HEK293 (cell line): ENCODE measurements at regions not wholly inside any gene's neighbourhood (a gene's known extent, or its start where the extent isn't known, plus 50 kb on each side); places are given as distances from the start of the nearest gene placed in this dataset.

Experiments used
- CTCF ChIA-PET: fragments of 350-600 bp; formaldehyde crosslinking; extraction: SDS; loops from one replicate; lab custom pipeline; 2021; ENCODE audit warnings: antibody characterized with exemption; lab: Yijun Ruan, JAX
- POLR2A ChIA-PET: fragments of 300-600 bp; formaldehyde crosslinking; extraction: SDS; loops from one replicate; lab custom pipeline; 2020; ENCODE audit warnings: antibody characterized with exemption, inconsistent platforms; lab: Yijun Ruan, JAX
- H3K27ac ChIP-seq: fragments of 200-500 bp; sonication (Bioruptor generic); 2 replicates; pipeline ENCODE4 v1.5.1; 2014; ENCODE audit warnings: low read depth, low read length, control low read depth, inconsistent platforms; ENCODE audit errors: extremely low read depth
- H3K36me3 ChIP-seq, 2 experiments: fragments of 200-500 bp in 1 of 2; sonication (Bioruptor generic) in 1 of 2; 1 replicate in 1 of 2; 2 replicates in 1 of 2; pipeline ENCODE4 v1.5.1; 2014 to 2017; ENCODE audit warnings: inconsistent platforms in 2 of 2, low read length in 2 of 2; ENCODE audit not compliant: control insufficient read depth in 2 of 2, insufficient read depth in 1 of 2
- H3K4me1 ChIP-seq: fragments of 200-500 bp; sonication (Bioruptor generic); 2 replicates; pipeline ENCODE4 v1.5.1; 2014; ENCODE audit warnings: mild to moderate bottlenecking, low read length, inconsistent platforms; ENCODE audit not compliant: control insufficient read depth, insufficient read depth
- H3K4me3 ChIP-seq: 2 replicates; pipeline ENCODE4 v1.5.1; 2011; ENCODE audit warnings: low read depth, mild to moderate bottlenecking, control low read depth, low read length, moderate library complexity
- H3K9me3 ChIP-seq: fragments of 200-500 bp; sonication (Bioruptor generic); 2 replicates; pipeline ENCODE4 v1.5.1; 2014; ENCODE audit warnings: low read depth, low read length, inconsistent platforms; ENCODE audit not compliant: control insufficient read depth, insufficient read depth
- BCL11A ChIP-seq: fragments of 450-650 bp; formaldehyde crosslinking; IDR thresholded peaks from 2 replicates; pipeline ENCODE4 v1.5.1; 2016; ENCODE audit warnings: low read depth, missing biosample characterization, missing genetic modification characterization
- KLF17 ChIP-seq: fragments of 450-650 bp; formaldehyde crosslinking; IDR thresholded peaks from 2 replicates; pipeline ENCODE4 v1.5.1; 2016; ENCODE audit warnings: missing biosample characterization, missing genetic modification characterization
- REPIN1 ChIP-seq: fragments of 450-650 bp; formaldehyde crosslinking; IDR thresholded peaks from 2 replicates; pipeline ENCODE4 v1.5.1; 2017; ENCODE audit warnings: missing biosample characterization, missing genetic modification characterization, low read depth
- SCRT2 ChIP-seq: fragments of 450-650 bp; formaldehyde crosslinking; IDR thresholded peaks from 2 replicates; pipeline ENCODE4 v1.5.1; 2016; ENCODE audit warnings: missing biosample characterization, missing genetic modification characterization
- SP2 ChIP-seq: fragments of 450-650 bp; formaldehyde crosslinking; IDR thresholded peaks from 2 replicates; pipeline ENCODE4 v1.5.1; 2016; ENCODE audit warnings: missing biosample characterization, missing genetic modification characterization
- SP3 ChIP-seq: fragments of 450-650 bp; formaldehyde crosslinking; IDR thresholded peaks from 2 replicates; pipeline ENCODE4 v1.5.1; 2016; ENCODE audit warnings: missing biosample characterization, missing genetic modification characterization
- ZFHX2 ChIP-seq: fragments of 450-650 bp; formaldehyde crosslinking; conservative IDR thresholded peaks from 2 replicates; pipeline ENCODE4 v1.5.1; 2016; ENCODE audit warnings: missing biosample characterization, missing genetic modification characterization
- ZNF132 ChIP-seq: fragments of 450-650 bp; formaldehyde crosslinking; IDR thresholded peaks from 2 replicates; pipeline ENCODE4 v1.5.1; 2017; ENCODE audit warnings: missing biosample characterization, missing genetic modification characterization, borderline replicate concordance
- ZNF157 ChIP-seq: fragments of 450-650 bp; formaldehyde crosslinking; IDR thresholded peaks from 2 replicates; pipeline ENCODE4 v1.5.1; 2016; ENCODE audit warnings: missing biosample characterization, missing genetic modification characterization
- ZNF16 ChIP-seq: fragments of 450-650 bp; formaldehyde crosslinking; IDR thresholded peaks from 2 replicates; pipeline ENCODE4 v1.5.1; 2016; ENCODE audit warnings: low read depth, missing biosample characterization, missing genetic modification characterization
- ZNF184 ChIP-seq: fragments of 450-650 bp; IDR thresholded peaks from 2 replicates; pipeline ENCODE4 v1.5.1; 2018; ENCODE audit warnings: missing biosample characterization, mild to moderate bottlenecking, missing genetic modification characterization
- ZNF266 ChIP-seq: fragments of 450-650 bp; formaldehyde crosslinking; IDR thresholded peaks from 2 replicates; pipeline ENCODE4 v1.5.1; 2016; ENCODE audit warnings: missing biosample characterization, missing genetic modification characterization, low read depth
- ZNF433 ChIP-seq: fragments of 450-650 bp; formaldehyde crosslinking; IDR thresholded peaks from 2 replicates; pipeline ENCODE4 v1.5.1; 2016; ENCODE audit warnings: missing biosample characterization, missing genetic modification characterization, low read depth
- ZNF48 ChIP-seq: fragments of 450-650 bp; formaldehyde crosslinking; IDR thresholded peaks from 2 replicates; pipeline ENCODE4 v1.5.1; 2016; ENCODE audit warnings: missing biosample characterization, missing genetic modification characterization
- ZNF518A ChIP-seq: fragments of 450-650 bp; formaldehyde crosslinking; conservative IDR thresholded peaks from 2 replicates; pipeline ENCODE4 v1.5.1; 2016; ENCODE audit warnings: low read depth, missing biosample characterization, missing genetic modification characterization
- ZNF571 ChIP-seq: fragments of 450-650 bp; formaldehyde crosslinking; IDR thresholded peaks from 2 replicates; pipeline ENCODE4 v1.5.0; 2017; ENCODE audit warnings: missing biosample characterization, missing genetic modification characterization
- ZNF654 ChIP-seq: fragments of 450-650 bp; formaldehyde crosslinking; IDR thresholded peaks from 2 replicates; pipeline ENCODE4 v1.5.1; 2016; ENCODE audit warnings: low read depth, missing biosample characterization, missing genetic modification characterization
- ZNF777 ChIP-seq: fragments of 450-650 bp; formaldehyde crosslinking; IDR thresholded peaks from 2 replicates; pipeline ENCODE4 v1.5.1; 2017; ENCODE audit warnings: missing biosample characterization, missing genetic modification characterization, borderline replicate concordance
- ZXDB ChIP-seq: fragments of 450-650 bp; formaldehyde crosslinking; IDR thresholded peaks from 2 replicates; pipeline ENCODE4 v1.5.1; 2016; ENCODE audit warnings: missing biosample characterization, missing genetic modification characterization
- TF ChIP-seq, protein P1 (sequence below): fragments of 450-650 bp; formaldehyde crosslinking; IDR thresholded peaks from 2 replicates; pipeline ENCODE4 v1.5.1; 2016; ENCODE audit warnings: missing biosample characterization, missing genetic modification characterization
- TF ChIP-seq, protein P2 (sequence below): fragments of 450-650 bp; formaldehyde crosslinking; IDR thresholded peaks from 2 replicates; pipeline ENCODE4 v1.5.1; 2016; ENCODE audit warnings: missing biosample characterization, missing genetic modification characterization

GRCh38 chr3:106687905-106688304 lies 689.3 kb upstream of the CCDC54 start (continued):
- TF ChIP-seq ZNF518A (tag by site-specific recombination) (no peak), ZNF184 (tag by site-specific recombination) (no peak)

DNA sequence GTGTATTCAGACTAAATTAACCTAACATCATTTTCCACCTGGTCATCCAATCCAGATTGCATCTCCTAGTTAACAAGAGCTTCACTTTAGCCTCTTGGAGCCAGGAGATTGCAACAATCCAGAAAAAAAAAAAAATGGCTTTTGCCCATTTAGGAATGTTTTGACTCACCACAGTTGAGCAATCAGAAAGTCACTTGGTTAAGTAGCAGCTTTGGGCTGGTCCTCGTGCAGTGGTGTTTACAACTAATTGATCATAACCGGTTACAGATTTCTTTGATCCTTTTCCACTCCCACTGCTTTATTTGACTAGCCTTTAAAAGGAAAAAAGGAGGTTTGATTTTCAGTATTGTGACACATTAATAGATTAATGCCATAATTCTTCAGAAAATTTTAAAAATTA lies 688.8 kb upstream of the CCDC54 start:
- no peaks in the 10 kb centered on the region for H3K4me1 ChIP-seq
- no peak overlapping the region for H3K27ac ChIP-seq
- no peaks in the 10 kb centered on the region for H3K36me3 ChIP-seq
- ChIA-PET CTCF (interaction anchor here (0.6 kb wide), 1 partner anchor 320 kb away, joined by 3 read pairs; no protein-coding TSS in a partner anchor), POLR2A (no interaction called here)
- H3K9me3 ChIP-seq: no peaks in the 10 kb centered on the region
- H3K4me3 ChIP-seq: no peak overlapping the region
- TF ChIP-seq SCRT2 (tag by site-specific recombination) (no peak), ZFHX2 (tag by site-specific recombination) (no peak), ZXDB (tag by site-specific recombination) (no peak), ZNF571 (no peak), ZNF132 (tag by site-specific recombination) (no peak), SP3 (tag by site-specific recombination) (no peak), ZNF654 (no peak), ZNF157 (tag by site-specific recombination) (no peak), SP2 (tag by site-specific recombination) (no peak), KLF17 (tag by site-specific recombination) (no peak), ZNF266 (tag by site-specific recombination) (no peak), ZNF433 (no peak), ZNF48 (tag by site-specific recombination) (no peak), REPIN1 (no peak), ZNF777 (no peak), ZNF16 (tag by site-specific recombination) (no peak), BCL11A (tag by site-specific recombination) (no peak)
- TF ChIP-seq, protein P1, sequence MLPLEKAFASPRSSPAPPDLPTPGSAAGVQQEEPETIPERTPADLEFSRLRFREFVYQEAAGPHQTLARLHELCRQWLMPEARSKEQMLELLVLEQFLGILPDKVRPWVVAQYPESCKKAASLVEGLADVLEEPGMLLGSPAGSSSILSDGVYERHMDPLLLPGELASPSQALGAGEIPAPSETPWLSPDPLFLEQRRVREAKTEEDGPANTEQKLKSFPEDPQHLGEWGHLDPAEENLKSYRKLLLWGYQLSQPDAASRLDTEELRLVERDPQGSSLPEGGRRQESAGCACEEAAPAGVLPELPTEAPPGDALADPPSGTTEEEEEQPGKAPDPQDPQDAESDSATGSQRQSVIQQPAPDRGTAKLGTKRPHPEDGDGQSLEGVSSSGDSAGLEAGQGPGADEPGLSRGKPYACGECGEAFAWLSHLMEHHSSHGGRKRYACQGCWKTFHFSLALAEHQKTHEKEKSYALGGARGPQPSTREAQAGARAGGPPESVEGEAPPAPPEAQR (tag by site-specific recombination): no peak
- TF ChIP-seq, protein P2, sequence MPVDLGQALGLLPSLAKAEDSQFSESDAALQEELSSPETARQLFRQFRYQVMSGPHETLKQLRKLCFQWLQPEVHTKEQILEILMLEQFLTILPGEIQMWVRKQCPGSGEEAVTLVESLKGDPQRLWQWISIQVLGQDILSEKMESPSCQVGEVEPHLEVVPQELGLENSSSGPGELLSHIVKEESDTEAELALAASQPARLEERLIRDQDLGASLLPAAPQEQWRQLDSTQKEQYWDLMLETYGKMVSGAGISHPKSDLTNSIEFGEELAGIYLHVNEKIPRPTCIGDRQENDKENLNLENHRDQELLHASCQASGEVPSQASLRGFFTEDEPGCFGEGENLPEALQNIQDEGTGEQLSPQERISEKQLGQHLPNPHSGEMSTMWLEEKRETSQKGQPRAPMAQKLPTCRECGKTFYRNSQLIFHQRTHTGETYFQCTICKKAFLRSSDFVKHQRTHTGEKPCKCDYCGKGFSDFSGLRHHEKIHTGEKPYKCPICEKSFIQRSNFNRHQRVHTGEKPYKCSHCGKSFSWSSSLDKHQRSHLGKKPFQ (tag by site-specific recombination): no peak
